PFSK-1 (cell line): ENCODE measurements at regions not wholly inside any gene's neighbourhood (a gene's known extent, or its start where the extent isn't known, plus 50 kb on each side); places are given as distances from the start of the nearest gene placed in this dataset.

Experiments
- FOXP2 ChIP-seq: optimal IDR thresholded peaks from 2 replicates; pipeline ENCODE3; 2011; ENCODE audit warnings: borderline replicate concordance, control low read depth, inconsistent platforms; ENCODE audit not compliant: insufficient read depth; ENCODE audit errors: extremely low read length, extremely low read depth
- POLR2AphosphoS5 ChIP-seq: IDR thresholded peaks from 2 replicates; pipeline ENCODE4 v1.6.1; 2012; ENCODE audit warnings: low read depth, mild to moderate bottlenecking, control low read depth, low read length, moderate library complexity
- SIN3A ChIP-seq: IDR thresholded peaks from 2 replicates; pipeline ENCODE4 v1.6.1; 2012; ENCODE audit warnings: mild to moderate bottlenecking, low read length, moderate library complexity, borderline replicate concordance; ENCODE audit not compliant: insufficient read depth
- TAF1 ChIP-seq: IDR thresholded peaks from 2 replicates; pipeline ENCODE4 v1.6.1; 2012; ENCODE audit warnings: low read length, control low read depth, borderline replicate concordance; ENCODE audit not compliant: insufficient read depth
- TF ChIP-seq, protein P1 (sequence below), 2 experiments: IDR thresholded peaks; 2 replicates each; pipeline versions ENCODE4 v1.6.1 to v1.8.0; 2011 to 2012; ENCODE audit warnings: low read depth in 2 of 2, low read length in 2 of 2, control low read depth in 1 of 2, inconsistent platforms in 1 of 2, mild to moderate bottlenecking in 1 of 2, moderate library complexity in 1 of 2; ENCODE audit not compliant: insufficient read depth in 1 of 2

DNA sequence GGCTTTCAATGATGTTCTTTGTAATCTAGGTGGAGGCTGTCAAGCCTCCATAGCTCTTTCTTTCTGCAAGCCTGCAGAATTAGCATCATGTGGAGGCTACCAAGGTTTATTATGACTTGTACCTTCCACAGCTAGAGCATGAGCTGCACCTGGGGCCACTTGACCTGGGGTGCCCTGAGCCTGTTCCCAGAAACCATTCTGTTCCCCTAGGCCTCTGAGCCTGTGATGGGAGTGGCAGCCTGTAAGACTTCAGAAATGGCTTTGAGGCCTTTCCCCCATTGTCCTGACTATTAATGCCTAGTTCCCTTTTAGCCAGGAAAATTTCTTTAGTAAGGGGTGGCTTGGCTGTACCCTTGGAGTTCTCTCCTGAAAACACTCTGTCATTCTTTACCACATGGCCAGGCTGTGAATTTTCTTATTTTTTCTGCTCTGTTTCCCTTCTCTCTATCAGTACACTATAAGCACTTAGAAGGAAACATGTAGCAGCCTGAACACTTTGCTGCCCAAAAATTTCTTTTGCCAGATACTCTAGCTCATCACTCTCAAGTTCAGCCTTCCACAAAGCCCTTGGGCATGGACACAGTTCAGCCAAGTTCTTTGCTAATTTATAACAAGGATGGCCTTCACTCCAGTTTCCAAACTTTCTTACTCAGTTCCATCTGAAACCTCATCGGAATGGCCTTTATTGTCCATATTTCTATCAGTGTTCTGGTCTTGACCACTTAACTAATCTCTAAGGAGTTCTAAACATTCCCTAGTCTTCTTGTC is 61.4 kb upstream of the NR3C1 start:
- TF ChIP-seq FOXP2 (no peak), SIN3A (no peak), POLR2AphosphoS5 (no peak), TAF1 (no peak)
- TF ChIP-seq, protein P1, sequence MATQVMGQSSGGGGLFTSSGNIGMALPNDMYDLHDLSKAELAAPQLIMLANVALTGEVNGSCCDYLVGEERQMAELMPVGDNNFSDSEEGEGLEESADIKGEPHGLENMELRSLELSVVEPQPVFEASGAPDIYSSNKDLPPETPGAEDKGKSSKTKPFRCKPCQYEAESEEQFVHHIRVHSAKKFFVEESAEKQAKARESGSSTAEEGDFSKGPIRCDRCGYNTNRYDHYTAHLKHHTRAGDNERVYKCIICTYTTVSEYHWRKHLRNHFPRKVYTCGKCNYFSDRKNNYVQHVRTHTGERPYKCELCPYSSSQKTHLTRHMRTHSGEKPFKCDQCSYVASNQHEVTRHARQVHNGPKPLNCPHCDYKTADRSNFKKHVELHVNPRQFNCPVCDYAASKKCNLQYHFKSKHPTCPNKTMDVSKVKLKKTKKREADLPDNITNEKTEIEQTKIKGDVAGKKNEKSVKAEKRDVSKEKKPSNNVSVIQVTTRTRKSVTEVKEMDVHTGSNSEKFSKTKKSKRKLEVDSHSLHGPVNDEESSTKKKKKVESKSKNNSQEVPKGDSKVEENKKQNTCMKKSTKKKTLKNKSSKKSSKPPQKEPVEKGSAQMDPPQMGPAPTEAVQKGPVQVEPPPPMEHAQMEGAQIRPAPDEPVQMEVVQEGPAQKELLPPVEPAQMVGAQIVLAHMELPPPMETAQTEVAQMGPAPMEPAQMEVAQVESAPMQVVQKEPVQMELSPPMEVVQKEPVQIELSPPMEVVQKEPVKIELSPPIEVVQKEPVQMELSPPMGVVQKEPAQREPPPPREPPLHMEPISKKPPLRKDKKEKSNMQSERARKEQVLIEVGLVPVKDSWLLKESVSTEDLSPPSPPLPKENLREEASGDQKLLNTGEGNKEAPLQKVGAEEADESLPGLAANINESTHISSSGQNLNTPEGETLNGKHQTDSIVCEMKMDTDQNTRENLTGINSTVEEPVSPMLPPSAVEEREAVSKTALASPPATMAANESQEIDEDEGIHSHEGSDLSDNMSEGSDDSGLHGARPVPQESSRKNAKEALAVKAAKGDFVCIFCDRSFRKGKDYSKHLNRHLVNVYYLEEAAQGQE (IDR thresholded peaks at IDR 0.05; ENCODE audit: insufficient read depth in 1 of 2, low read depth in 2 of 2, low read length in 2 of 2), result no peak

DNA sequence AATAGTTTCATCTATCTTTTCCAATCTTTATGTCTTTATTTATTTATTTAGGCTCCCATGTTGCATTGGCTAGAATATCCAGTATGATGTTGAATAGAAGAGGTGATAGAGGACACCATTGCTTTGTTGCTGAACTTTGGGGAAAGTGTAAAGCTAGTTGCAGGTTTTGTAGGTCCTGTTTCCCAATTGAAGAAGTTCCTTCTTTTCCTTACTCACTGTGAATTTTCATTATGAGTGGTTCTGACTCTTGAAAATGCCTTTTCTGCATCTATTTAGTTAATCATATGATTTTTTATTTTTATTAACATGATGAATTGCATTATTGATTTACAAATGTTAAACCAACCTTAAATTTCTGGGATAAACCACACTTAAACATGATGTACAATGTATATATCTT is 58.9 kb upstream of the NR3C1 start:
- TF ChIP-seq, protein P1 (IDR thresholded peaks at IDR 0.05; ENCODE audit: insufficient read depth in 1 of 2, low read depth in 2 of 2, low read length in 2 of 2), result no peak
- TF ChIP-seq POLR2AphosphoS5 (no peak), TAF1 (no peak), FOXP2 (no peak), SIN3A (no peak)

DNA sequence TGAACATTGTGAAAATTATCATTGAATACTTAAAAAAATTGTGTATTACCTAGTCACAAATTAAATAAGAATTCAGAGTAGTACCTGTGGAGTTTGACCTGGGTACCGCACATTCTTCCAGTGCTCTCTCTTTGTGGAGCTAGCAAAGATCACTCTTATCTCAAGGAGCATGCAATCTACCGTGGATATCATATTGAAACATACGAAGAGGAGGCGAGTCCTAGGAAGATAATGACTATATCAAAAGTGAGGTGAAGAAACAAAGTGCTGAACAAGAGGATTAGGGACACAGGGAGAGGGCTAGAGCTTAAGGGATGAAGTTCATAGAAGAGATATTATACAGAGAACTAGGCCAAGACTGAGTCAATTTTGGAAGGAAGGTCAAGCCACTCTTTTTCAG is 55.9 kb upstream of the NR3C1 start:
- TF ChIP-seq POLR2AphosphoS5 (no peak), TAF1 (no peak)

DNA sequence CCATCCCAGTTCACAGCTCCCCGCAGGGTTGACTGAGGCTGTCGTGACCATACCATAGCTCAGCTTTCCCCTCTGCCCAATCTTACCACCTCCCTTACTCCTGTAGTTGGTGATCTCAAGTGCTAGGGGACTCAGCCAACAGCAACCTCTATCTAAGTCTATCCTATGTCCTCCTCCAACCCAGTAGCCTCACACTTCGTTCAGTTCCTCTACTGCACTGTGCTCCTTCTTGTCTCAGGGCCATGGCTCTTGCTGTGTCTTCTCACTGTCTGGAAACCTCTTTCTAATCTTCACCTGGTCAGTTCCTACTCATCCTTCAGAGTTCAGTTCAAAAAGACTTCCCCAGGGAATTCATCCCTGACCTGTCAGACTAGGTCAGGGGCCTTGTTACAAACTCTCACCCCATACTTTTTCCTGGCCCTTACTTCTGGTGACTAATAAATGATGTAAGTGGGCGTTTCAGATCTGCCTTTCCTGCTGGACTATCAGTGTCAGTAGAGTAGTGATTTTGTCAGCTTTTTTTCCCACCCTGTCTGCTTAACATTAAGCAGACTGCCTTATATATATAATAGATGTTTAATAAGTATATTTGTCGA is 53.6 kb upstream of the NR3C1 start:
- no peak for TF ChIP-seq TAF1
- TF ChIP-seq SIN3A, result no peak
- TF ChIP-seq, protein P1 (IDR thresholded peaks at IDR 0.05; ENCODE audit: insufficient read depth in 1 of 2, low read depth in 2 of 2, low read length in 2 of 2), result no peak
- TF ChIP-seq POLR2AphosphoS5, result no peak
- no peak for TF ChIP-seq FOXP2

DNA sequence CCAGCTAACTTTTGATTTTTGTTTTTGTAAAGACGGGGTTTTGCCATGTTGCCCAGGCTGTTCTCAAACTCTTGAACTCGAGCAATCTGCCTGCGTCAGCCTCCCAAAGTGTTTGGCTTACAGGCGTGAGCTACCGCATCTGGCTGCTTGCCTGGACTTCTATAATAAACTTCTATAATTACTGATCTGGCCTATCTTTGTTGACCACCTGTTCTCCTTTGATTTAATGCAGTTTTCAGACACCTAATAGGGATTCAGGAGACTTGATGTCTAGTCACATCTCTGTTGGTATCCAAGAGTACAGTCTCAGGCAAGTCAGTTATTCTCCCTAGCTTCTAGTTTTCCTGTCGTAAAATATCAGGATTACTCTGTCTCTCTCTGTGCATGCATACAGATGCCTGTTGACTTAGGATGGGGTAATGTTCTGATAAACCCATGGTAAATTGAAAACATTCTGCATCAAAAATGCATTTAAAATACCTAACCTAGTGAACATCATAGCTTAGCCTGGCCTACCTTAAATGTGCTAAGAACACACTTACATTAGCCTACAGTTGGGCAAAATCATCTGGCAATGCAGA is 51.5 kb upstream of the NR3C1 start:
- TF ChIP-seq, protein P1 (IDR thresholded peaks at IDR 0.05; ENCODE audit: insufficient read depth in 1 of 2, low read depth in 2 of 2, low read length in 2 of 2), result no peak
- TF ChIP-seq TAF1 (no peak), POLR2AphosphoS5 (no peak), SIN3A (no peak), FOXP2 (no peak)
